Pancreas (tissue), 10 donors: ENCODE measurements at regions not wholly inside any gene's neighbourhood (a gene's known extent, or its start where the extent isn't known, plus 50 kb on each side); places are given as distances from the start of the nearest gene placed in this dataset.

Experiments
- ATAC-seq, 4 donors: fragments of 200-7000 bp; cut with Tn5 transposase; one replicate each; pipeline versions ENCODE4 v1.8.0 to v1.9.1; 2020; ENCODE audit warnings: mild to moderate bottlenecking in 4 of 4, moderate library complexity in 4 of 4
- DNase-seq, 6 donors: peaks; one replicate each; pipeline ENCODE4 v3.0.0-alpha.2; 2020
- FAIRE-seq: peaks from 2 replicates; lab custom pipeline; 2012; peaks lifted over from hg19 to GRCh38; lab: Jason Lieb, UNC
- H3K27ac ChIP-seq, 4 donors: fragments of 200-600 bp; sonication (generic); 1 replicate in 3 of 4; 2 replicates in 1 of 4; pipeline versions ENCODE4 v1.5.0 to v1.8.0; 2020
- H3K27me3 ChIP-seq, 4 donors: fragments of 200-600 bp; one replicate each; pipeline ENCODE4 v1.8.0; 2021
- H3K36me3 ChIP-seq, 3 donors: fragments of 200-600 bp; sonication (generic) in 1 of 3; one replicate each; pipeline versions ENCODE4 v1.5.0 to v1.8.0; 2020 to 2021
- H3K4me1 ChIP-seq, 3 donors: fragments of 200-600 bp; one replicate each; pipeline ENCODE4 v1.8.0; 2021
- H3K4me3 ChIP-seq, 4 donors: fragments of 200-600 bp; sonication (generic) in 2 of 4; one replicate each; pipeline versions ENCODE4 v1.5.0 to v1.8.0; 2020 to 2021
- H3K9me3 ChIP-seq, 4 donors: fragments of 200-600 bp; one replicate each; pipeline ENCODE4 v1.8.0; 2021
- CTCF ChIP-seq, 4 donors: fragments of 200-600 bp; sonication (generic) in 3 of 4; IDR thresholded peaks; one replicate each; pipeline versions ENCODE4 v1.5.0 to v1.8.0; 2021; ENCODE audit warnings: antibody characterized with exemption in 4 of 4
- WGBS, 2 donors: extraction: QIAGEN DNeasy Blood & Tissue Kit; methylation state at CpG; one replicate each; pipeline ENCODE4 v1.1.7; 2013; 5-methylcytosine and 5-hydroxymethylcytosine counted together
- intact Hi-C, 3 donors: fragments of 100-400 bp; cut with DNase I; formaldehyde crosslinking; loops; one replicate each; pipeline versions ENCODE4 v1.11.1 to v1.14.2; 2022
- donor health status: healthy with polysubstance abuse.
- donor health status: DM: no; HTN: no; CAD: no; lungs with moderate emphysema.
- donor health status: DM: no; HTN: no; CAD: no.
- donor health status: control.
- donor health status: control.
- donor health status: Bipolar disorder and iron deficiency.
- donor health status: DM: yes; HTN: yes; CAD: no.
- donor health status: DM: no; HTN: no; CAD: no.
- donor health status: DM: no; HTN: no; CAD: no.
- donor health status: DM: yes; HTN: yes; CAD: no.

- Histone ChIP-seq H3K4me3 (no peak overlapping the region), H3K9me3 (no peaks in the 10 kb centered on the region), H3K4me1 (no peaks in the 10 kb centered on the region), H3K27me3 (no peaks in the 10 kb centered on the region), H3K36me3 (no peaks in the 10 kb centered on the region), H3K27ac (no peak overlapping the region)
- TF ChIP-seq CTCF (IDR thresholded peaks at IDR 0.05): no peak
- DNase-seq: no peak
- WGBS, 2 donors: 50 to 72% methylated on average over 2 of the region's 2 CpGs
- intact Hi-C loops: no loop called here
- no peak for ATAC-seq
- FAIRE-seq: no peak
Measured at GRCh38 chr18:43744960-43745745, 467.9 kb upstream of the SYT4 start.

GRCh38 chr18:43751203-43751602 lies 473.9 kb upstream of the SYT4 start:
- FAIRE-seq (no peak), ATAC-seq (no peak), DNase-seq (no peak)
- TF ChIP-seq CTCF (IDR thresholded peaks at IDR 0.05): no peak
- Histone ChIP-seq H3K27ac (no peak overlapping the region), H3K4me3 (no peak overlapping the region), H3K27me3 (no peaks in the 10 kb centered on the region), H3K4me1 (no peaks in the 10 kb centered on the region), H3K9me3 (no peaks in the 10 kb centered on the region), H3K36me3 (no peaks in the 10 kb centered on the region)
- intact Hi-C loops: no loop called here

DNA sequence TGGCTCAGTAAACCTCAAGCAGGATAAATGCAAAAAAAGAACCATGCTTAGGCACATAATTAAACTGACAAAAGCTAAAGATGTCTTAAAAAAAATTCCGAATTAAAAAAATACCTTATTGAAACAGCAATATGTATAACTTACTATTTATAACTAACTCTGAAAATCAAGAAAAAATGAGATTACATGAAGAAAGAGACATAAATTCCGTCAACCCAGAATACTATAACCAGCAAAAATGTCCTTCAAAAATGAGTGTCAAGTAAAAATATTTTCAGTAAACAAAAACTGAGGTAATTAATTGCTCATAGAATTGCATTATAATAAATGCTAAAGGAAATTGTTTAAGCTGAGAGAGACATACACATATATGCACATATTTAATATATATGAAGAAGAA lies 474.5 kb upstream of the SYT4 start:
- DNase-seq (no peak), ATAC-seq (no peak), FAIRE-seq (no peak)
- TF ChIP-seq CTCF (IDR thresholded peaks at IDR 0.05): no peak
- WGBS, 2 donors: 63 to 65% methylated on average over 2 of the region's 2 CpGs
- intact Hi-C loops: no loop called here
- no peaks in the 10 kb centered on the region for H3K4me1 ChIP-seq
- H3K27me3 ChIP-seq: no peaks in the 10 kb centered on the region
- no peaks in the 10 kb centered on the region for H3K36me3 ChIP-seq
- no peak overlapping the region for H3K27ac ChIP-seq
- H3K9me3 ChIP-seq: no peaks in the 10 kb centered on the region
- no peak overlapping the region for H3K4me3 ChIP-seq

- ATAC-seq: no peak
- H3K27ac ChIP-seq: peak overlapping the region in 1 of 4 donors; percentile 14
Measured at GRCh38 chr18:43757273-43757672, 480.0 kb upstream of the SYT4 start.

More at GRCh38 chr18:43757273-43757672, 480.0 kb upstream of the SYT4 start:
- Histone ChIP-seq H3K9me3 (no peaks in the 10 kb centered on the region), H3K27me3 (no peaks in the 10 kb centered on the region), H3K4me1 (no peaks in the 10 kb centered on the region), H3K4me3 (no peak overlapping the region), H3K36me3 (no peaks in the 10 kb centered on the region)
- DNase-seq (no peak), FAIRE-seq (no peak)
- WGBS, 2 donors: 22 to 62% methylated on average over 1 of the region's 1 CpG
- no peak for TF ChIP-seq CTCF (IDR thresholded peaks at IDR 0.05)
- intact Hi-C loops: no loop called here
